ENCODE measurements at regions not wholly inside any gene's neighbourhood (a gene's known extent, or its start where the extent isn't known, plus 50 kb on each side); places are given as distances from the start of the nearest gene placed in this dataset.

DNA sequence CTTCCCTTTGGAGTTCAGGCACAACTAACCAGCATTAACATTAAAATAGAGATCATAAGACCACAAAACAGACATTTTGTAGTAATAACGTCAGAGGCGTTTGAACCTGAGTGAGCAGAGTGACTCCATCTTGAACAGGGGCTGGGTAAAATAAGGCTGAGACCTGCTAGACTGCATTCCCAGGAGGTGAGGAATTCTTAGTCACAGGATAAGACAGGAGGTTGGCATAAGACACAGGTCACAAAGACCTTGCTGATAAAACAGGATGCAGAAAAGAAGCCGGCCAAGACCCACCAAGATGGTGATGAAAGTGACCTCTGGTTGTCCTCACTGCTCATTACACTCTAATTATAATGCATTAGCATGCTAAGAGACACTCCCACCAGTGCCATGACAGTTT lies 493.2 kb upstream of the AUTS2 start:
- TF ChIP-seq CTCF (IDR thresholded peaks at IDR 0.05) (no peak), POLR2A (IDR thresholded peaks at IDR 0.05) (no peak)
